Neural cell (in vitro differentiated cells): ENCODE measurements at regions not wholly inside any gene's neighbourhood (a gene's known extent, or its start where the extent isn't known, plus 50 kb on each side); places are given as distances from the start of the nearest gene placed in this dataset.

Experiments used
- CTCF ChIP-seq: fragments of 450-650 bp; IDR thresholded peaks from 2 replicates; pipeline ENCODE4 v1.5.1; 2014; ENCODE audit warnings: antibody characterized with exemption, mild to moderate bottlenecking, moderate library complexity; ENCODE audit not compliant: poor library complexity, severe bottlenecking
- EP300 ChIP-seq: fragments of 450-650 bp; conservative IDR thresholded peaks from 2 replicates; pipeline ENCODE4 v1.6.1; 2014; ENCODE audit warnings: antibody characterized with exemption, mild to moderate bottlenecking, moderate library complexity; ENCODE audit not compliant: poor library complexity, severe bottlenecking
- MXI1 ChIP-seq: fragments of 450-650 bp; conservative IDR thresholded peaks from 2 replicates; pipeline ENCODE4 v1.6.1; 2014; ENCODE audit warnings: antibody characterized with exemption, mild to moderate bottlenecking; ENCODE audit not compliant: poor library complexity, severe bottlenecking
- POLR2AphosphoS5 ChIP-seq: IDR thresholded peaks from 2 replicates; pipeline ENCODE4 v1.6.1; 2012
- SMC3 ChIP-seq: fragments of 450-650 bp; conservative IDR thresholded peaks from 2 replicates; pipeline ENCODE4 v1.6.1; 2014; ENCODE audit warnings: antibody characterized with exemption, mild to moderate bottlenecking, moderate library complexity; ENCODE audit not compliant: poor library complexity
- TAF1 ChIP-seq: IDR thresholded peaks from 2 replicates; pipeline ENCODE4 v1.6.1; 2012; ENCODE audit warnings: low read depth

GRCh38 chr2:160696087-160696452 is 202.5 kb upstream of the RBMS1 start:
- no peak for TF ChIP-seq CTCF
- no peak for TF ChIP-seq EP300
- TF ChIP-seq TAF1 = no peak
- TF ChIP-seq POLR2AphosphoS5 = no peak
- TF ChIP-seq MXI1 = no peak
- TF ChIP-seq SMC3 = no peak
